ENCODE measurements at regions not wholly inside any gene's neighbourhood (a gene's known extent, or its start where the extent isn't known, plus 50 kb on each side); places are given as distances from the start of the nearest gene placed in this dataset.

DNA sequence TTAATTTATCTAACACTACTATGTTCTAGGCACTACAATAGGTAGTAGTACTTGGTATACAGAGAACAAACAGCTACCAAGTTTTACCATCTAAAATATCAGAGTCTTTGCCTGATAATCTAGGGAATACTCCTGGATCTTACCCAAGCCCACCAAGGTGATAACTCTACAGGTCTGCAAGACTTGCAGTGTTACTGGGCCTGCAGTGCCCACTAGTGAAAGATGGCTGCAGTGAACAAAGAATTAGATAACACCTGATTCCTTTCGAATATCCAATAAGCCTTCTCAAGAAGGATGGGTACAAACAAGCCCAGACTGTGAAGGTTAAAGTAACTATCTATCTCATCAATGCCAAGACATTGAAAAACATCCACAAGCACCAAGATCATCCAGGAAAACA lies 317.0 kb upstream of the DCBLD2 start:
- no peak for DNase-seq

DNA sequence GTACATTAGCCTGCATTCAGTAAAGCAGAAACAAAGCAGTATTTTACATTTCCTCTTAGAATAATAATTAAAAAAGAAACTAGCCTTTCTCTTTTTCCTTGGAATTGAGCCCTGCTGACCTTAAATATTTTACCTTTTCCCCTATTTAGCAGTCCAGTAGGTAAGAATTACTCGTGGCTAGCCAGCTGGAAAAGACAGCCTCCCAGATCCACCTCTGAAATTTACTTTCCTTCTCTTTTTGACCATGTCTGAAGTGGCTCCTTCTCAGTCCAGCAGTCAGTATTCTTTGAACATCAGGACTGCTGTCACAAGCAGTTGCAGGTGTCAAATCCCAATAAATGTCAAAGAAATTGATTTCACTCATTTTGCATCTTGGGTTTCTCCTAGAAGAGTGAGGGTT lies 311.5 kb upstream of the DCBLD2 start:
- DNase-seq, result no peak

DNA sequence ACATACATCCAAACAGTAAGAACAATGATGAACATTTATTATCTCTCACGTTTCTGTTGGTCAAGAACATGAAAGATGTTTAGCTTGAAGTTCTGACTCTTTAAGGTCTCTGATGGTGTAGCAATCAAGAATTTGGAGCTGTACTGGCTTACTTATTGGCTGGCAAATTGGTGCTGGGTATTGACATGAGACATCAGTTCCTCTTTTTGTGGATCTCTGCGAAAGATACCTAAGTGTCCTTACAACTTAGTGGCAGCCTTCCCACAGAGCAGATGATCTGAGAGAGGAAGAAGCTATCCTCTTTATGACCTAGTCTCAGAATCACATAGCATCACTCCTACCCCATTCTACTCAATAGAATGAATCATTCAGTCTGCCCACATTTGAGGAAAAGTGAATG lies 309.8 kb upstream of the DCBLD2 start:
- DNase-seq, result no peak

DNA sequence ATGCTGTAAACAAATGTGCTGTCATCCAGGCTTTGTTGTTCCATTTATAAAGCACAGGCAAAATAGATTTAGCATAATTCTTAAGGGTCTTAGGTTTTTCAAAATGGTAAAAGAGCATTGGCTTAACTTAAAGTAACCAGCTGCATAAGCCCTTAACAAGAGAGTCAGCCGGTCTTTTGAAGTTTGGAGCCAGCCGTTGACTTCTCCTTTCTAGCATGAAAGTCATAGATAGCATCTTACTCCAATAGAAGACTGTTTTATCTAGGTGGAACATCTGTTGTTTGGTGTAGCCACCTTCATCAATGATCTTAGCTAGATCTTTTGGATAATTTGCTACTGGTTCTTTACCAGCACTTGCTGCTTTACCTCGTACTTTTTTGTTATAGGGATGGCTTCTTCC lies 297.5 kb upstream of the DCBLD2 start:
- no peak for DNase-seq

DNA sequence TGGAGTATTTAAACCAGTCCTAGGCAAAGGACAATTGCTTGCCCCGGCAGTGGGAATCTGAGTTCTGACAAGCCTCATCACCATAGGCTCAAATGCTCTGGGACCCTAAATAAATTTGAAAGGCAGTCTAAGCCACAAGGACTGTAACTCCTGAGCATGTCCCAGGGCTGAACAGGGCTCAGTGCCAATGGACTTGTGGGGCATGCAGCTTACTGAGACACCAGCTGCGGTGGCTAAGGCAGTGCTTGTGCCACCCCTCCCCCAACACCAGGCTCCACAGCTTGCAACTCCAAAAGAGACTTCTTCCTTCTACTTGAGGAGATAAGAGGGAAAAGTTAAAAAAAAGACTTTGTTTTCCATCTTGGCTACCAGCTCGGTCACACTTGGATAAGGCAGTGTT lies 289.7 kb upstream of the DCBLD2 start:
- no peak for DNase-seq

DNA sequence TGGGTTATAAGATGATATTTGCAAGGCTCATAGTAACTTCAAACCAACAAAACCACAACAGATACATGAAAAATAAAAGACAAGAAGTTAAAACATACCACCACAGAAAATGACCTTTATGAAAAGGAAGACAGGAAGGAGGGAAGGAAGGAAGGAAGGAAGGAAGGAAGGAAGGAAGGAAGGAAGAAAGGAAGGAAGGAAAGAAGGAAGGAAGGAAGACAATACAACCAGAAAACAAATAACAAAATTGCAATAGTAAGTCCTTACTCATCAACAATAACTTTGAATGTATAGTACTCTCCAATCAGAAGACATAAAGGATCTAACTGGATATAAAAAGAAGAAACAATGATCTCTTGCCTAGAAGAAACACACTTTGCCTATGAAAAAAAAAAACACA lies 287.4 kb upstream of the DCBLD2 start:
- no peak for DNase-seq

DNA sequence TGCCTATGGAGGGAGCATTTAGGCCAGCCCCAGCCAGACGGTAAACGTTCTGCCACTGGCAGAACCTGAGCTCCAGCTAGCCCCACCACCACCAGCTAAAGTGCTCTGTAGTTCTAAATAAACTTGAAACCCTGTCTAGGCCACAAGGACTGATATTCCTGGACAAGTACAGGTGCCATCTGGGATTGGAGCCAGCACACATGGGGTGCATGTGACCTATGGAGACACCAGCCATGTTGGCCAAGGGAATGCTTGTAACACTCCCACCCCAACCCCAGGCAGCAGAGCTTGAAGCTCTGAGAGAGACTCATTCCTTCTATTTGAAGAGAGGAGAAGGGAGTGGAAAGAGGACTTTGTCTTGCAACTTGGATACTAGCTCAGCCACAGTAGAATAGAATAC lies 284.5 kb upstream of the DCBLD2 start:
- no peak for DNase-seq

DNA sequence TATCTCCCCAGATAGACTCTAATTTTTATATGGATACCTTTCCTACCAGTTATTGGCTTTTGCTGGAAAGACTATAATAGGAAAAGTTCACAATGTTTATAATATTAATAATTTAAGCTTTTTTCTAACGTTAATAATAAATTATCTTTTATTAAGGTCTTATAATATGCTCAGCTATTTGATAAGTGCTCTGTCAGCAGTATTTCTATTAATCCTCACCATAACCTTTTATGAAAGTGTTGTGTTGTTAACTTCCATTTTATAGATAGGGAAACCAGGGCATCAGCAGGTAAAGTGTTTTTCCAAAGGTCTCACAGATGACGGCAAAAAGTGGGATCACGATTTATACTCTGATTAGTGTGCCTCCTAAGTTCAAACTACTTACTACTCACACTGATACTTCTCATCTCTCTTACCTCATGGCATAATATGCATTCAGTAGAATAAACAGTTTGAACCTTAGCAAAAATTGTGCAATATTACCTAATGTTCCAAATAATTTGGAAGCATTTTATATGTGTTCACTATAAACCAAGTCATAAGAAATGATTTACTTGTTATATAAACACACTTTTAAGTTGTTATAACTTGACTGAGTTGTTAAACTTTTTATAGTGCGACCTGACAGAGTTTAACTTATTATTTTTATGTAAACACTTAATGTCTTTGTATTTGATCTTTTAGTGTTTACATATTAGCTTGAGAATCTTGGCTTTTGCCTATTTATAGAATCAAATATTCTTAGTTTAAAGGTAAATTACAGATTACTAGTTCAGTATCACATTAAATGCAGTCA lies 274.9 kb upstream of the DCBLD2 start:
- DNase-seq, result no peak

DNA sequence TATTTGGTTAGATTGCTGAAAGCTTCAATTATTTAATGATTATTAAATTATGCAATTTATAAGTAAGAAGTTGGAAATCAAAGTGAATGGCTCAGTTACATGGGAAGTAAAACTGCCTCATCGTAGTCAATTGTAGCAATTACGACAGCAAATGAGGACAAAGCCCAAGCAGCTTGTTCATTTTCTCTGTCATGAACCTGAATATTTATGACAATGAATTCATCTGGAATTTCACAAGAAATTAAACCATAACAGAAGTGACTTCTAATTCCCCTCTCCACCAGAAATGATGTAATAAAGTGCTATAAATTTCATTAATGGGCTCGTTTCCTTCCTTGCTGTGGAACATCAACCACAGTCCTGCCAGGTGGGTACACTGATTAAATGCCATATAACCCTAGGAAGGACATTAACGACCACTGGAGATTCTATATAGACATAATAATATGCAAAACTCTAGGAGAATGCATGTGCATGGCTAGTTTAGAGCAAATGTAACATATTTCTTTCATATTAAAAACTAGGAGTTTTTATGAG lies 273.8 kb upstream of the DCBLD2 start:
- no peak for DNase-seq

DNA sequence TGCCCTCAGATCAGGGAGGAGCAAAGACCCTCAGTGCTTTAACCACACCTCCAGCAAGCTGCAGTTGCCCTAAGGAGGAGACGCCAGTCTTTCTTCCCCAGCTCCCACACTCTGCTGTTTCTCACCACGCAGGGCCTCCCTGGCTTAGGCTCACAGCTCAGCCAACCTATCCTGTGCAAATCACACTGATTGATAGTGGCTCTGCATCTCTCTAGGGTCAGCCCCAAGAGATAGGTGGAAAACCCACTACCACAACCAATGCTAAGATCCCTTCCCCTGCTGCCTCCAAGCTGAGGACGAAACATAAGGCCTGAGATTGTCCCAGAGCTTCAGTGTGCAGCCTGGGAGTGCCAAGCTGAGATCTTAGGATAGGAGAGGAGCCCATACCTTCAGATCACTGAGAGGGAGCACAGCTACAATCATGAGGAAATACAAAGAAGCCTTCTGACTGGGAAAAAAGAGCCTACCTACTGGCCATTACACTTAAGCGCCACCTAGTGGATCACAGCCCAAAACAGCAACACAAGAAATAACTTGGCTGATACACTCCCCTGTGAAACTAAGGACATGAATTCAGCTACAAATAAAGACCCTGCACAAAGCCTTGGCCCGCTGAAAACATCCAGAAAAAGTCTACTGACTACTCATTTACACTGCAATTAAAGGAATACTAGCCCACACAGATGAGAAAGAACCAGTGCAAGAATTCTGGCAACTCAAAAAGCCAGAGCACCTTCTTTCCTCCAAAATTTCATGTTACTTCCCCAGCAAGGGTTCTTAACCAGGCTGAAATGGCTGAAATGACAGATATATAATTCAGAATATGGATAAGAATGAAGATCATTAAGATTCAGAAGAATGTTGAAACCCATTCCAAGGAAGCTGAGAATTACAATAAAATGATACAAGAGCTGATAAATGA lies 271.5 kb upstream of the DCBLD2 start:
- peak in 18 of 56 donors; percentile 1 to 57 (median 11) for DNase-seq

DNA sequence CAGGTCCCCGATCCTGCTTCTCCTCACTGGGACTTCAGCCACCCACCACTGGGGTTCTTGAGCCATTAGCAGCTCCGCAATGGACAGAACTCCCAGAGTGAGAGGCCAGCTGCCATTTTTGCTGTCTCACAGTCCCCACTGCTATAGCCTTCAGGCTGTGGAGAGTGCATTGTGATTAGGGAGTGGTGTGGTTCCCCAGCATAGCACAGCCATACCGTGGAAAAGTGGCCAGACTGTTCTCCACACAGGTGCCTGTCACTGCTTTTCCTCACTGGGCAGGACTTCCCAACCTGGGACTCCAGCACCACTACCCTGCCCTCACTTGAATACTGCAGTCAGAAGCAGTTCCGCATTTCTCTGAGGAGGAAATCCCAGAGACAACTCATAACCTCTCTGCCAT lies 270.3 kb upstream of the DCBLD2 start:
- DNase-seq, result no peak

DNA sequence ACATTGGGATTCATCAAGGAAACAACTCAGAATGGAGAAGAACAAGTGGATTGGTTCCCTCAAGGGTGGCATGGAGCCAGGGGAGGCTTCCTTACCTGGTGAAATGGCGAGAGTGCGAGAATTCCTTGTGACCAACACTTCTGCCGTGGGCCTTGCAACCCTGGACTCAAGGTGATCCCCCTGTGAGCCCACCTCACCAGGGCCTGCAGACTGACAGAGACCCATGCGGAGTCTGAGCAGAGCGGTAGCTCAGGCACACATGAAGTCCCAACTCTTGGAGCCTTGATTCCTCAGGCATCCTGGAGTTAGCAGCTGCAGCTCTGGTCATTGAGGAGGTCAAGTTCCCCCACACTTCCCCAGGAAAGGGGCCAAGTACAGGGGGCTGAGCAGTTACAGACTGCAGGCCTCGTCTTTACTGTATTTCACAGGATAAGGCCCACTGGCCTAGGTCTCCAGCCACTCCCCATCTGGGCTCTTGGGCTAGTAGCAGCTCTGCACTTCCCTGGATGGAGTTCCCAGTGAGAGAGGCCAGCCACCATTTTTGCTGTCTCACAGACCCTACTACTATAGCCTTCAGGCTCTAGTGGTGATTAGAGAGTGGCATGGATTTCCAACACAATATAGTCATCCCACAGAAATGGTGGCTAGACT lies 269.5 kb upstream of the DCBLD2 start:
- DNase-seq, result no peak

DNA sequence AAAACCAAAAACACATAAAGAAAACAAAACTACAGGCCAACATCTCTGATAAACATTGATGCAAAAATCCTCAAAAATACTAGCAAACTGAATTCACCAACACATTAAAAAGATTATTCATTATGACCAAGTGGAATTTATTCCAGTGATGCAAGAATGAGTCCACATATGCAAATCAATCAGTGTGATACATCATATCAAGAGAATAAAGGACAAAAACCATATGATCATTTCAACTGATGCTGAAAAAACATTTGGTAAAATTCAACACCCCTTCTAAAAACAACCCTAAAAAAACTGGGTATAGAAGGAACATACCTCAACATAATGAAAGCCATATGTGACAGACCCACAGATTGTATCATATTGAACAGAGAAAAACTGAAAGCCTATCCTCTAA lies 265.6 kb upstream of the DCBLD2 start:
- DNase-seq, result no peak

DNA sequence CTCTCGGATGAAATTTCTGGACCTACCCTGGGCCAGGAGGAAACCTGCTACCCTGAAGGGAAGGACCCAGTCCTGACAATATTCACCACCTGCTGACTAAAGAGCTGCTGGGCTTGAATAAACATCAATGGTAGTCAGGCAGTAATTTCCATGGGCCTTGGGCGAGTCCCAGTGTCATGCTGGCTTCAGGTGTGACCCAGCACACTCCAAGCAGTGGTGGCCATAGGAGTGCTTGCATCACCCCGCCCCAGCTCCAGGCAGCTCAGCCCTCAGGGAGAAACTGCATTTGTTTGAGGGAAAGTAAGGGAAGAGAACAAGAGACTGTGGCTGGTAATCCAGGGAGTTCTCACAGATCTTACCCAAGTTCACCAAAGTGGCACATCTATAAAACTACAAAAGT lies 261.8 kb upstream of the DCBLD2 start:
- DNase-seq, result no peak

DNA sequence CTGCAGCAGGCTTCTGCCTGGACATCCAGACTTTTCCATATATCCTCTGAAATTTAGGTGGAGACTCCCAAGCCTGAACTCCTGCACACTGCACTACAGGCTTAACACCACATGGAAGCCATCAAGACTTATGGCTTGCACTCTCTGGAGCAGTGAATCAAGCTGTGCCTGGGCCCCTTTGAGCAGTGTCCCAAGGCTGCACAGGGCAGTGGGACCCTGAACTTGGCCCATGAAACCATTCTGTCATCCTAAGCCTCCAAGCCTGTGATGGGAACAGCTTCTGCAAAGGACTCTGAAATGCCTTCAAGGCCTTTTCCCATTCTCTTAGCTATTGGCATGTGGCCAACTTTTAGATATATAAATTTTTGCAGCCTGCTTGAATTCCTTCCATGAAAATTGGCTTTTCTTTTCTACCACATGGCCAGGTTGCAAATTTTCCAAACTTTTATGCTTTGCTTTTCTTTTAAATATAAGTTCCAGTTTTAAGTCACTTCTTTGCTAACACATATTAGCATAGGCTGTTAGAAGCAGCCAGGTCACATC lies 257.8 kb upstream of the DCBLD2 start:
- no peak for DNase-seq

DNA sequence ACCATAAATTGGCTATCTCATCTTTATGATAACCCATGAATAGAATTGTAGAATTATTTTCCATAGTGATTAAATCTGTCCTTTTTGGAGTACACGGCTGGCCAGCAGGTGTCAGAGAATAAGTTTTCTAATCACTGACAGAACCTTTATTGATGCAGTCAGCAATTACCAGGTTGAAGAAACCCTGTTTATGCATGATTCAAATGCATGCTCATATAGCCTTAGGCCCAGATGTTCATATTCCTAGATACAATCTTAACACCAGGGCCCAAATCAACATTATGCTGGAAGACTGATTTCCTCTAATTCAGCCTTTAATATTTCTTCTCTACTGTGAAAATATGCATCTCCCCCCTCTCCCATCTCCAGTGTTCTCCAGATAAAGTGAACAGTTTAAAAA lies 243.5 kb upstream of the DCBLD2 start:
- DNase-seq, result no peak

DNA sequence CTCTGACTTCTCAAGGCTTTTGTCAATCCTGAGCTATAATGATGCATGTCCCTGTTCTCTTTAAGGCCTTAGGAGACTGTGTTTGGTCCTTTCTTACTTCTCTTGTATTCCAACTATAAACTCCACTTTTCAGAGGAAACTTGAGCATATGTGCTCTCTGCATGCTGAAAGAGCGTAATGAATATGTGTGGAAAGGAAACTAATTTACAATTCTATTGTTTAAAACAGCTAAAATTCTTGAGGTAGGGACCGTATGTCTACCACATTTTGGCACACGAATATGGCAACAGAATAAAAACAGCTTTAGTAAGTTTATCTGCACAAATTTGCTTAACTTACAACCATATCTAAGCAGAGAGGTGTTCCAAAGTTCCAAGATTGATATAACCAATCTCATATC lies 242.0 kb upstream of the DCBLD2 start:
- no peak for DNase-seq

DNA sequence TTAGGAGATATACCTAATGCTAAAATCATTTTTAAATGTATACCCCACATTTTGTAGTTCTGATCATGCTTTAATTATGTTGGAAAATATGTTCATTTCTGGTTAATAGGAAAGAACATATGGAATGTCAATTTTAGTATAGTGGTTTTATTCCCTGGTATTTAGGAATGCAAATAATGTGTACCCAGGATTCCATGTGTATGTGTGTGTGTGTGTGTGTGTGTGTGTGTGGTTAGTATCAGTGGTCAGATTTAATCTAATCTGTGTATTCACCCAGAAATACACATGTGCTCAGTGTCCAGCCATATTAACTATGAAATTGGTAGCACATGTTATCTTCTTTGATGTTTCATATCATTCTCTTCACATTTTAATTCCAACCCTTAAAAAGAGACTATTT lies 233.5 kb upstream of the DCBLD2 start:
- no peak for DNase-seq

DNA sequence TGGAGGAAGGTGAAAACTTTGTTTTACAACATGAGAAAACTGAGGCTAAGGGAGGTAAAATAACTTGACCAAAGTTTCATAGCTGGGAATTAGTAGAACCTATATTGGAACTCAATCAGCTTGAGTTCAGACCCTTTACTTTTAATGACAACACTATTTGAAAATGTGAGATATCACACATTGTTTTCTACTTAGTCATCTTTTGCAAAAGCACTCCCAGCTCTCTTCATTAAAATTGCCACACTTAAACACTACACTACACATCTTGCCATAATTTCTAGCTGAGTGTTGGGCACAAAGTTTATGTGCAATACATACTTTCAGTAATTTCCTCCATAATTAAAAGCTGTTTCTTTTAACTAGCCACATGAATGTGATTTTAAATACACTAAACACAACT lies 230.4 kb upstream of the DCBLD2 start:
- no peak for DNase-seq

DNA sequence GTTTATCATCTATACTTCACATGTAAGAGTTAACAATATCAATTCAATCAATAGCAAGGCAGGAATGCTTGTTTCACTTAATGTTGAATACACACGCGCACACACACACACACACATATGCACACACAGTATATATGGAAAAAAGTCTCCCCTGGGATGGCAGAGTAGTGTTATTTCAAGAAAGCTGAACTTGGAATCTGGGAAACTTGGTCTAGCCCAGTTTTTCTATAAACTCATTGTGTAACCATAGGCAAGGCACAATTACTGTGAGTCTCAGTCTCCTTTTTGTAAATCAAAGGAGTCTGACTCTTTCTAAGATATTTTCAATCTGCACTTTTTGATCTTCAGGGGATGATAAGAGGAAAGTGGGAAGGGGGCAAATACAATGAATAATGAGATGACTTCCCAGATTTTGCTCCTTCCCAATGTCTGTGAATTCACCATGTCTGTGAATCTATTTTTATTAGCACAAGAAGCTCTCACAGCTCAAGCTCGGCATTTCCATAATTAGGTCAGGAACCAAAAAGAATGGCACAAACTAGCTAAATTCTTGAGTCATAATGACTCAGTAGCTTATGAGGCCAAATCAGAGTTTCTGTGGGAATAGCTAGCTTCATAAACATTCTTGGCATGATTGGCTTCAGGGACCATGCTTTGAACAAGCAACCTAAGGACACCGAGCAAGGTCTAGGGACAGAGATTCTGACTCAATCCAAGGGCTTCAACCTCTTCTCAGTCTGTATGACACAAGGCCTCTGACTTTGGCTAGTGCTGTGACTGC lies 227.4 kb upstream of the DCBLD2 start:
- DNase-seq, result no peak

DNA sequence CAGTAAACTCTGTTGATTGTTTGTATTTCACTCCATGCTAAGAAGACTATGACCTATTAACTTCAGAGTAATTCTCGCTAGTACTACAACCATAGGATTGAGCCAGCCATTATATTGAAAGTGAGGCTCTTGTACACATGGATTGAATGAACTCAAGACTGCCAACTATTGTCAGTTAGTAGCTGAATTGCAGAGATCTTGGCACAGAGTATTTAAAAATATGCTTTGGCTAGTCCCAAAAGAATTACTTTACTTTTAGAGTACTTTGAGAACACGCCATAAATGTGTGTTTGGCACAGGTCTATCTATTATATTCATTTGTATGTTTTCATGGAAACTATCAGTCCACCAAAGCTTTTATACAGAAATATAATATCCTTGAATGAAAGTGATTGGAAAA lies 226.7 kb upstream of the DCBLD2 start:
- DNase-seq, result no peak
